Activated naive CD8-positive, alpha-beta T cell treated with anti-CD3 and anti-CD28 coated beads, Interleukin-2, amount 50 U/mL, for 24 hours (primary cell): ENCODE measurements at regions not wholly inside any gene's neighbourhood (a gene's known extent, or its start where the extent isn't known, plus 50 kb on each side); places are given as distances from the start of the nearest gene placed in this dataset.

Experiments
- ATAC-seq: fragments of 150-1000 bp; cut with Tn5 transposase; one replicate; pipeline ENCODE4 v1.10.0; 2021
- DNase-seq: peaks from one replicate; pipeline ENCODE4 v3.0.0; 2021
- H3K27ac Mint-ChIP-seq: one replicate; pipeline ENCODE4 v1.8.0; 2021; ENCODE audit warnings: mild to moderate bottlenecking, mixed read lengths
- H3K27me3 Mint-ChIP-seq: one replicate; pipeline ENCODE4 v1.8.0; 2021; ENCODE audit warnings: mixed read lengths
- H3K36me3 Mint-ChIP-seq: one replicate; pipeline ENCODE4 v1.8.0; 2021; ENCODE audit warnings: low read depth, mixed read lengths
- H3K4me1 Mint-ChIP-seq: one replicate; pipeline ENCODE4 v1.8.0; 2021; ENCODE audit warnings: mixed read lengths
- H3K4me3 Mint-ChIP-seq: one replicate; pipeline ENCODE4 v1.8.0; 2021; ENCODE audit warnings: mild to moderate bottlenecking, moderate library complexity, mixed read lengths
- H3K9me3 Mint-ChIP-seq: one replicate; pipeline ENCODE4 v1.8.0; 2021; ENCODE audit warnings: mixed read lengths

GRCh38 chr5:5634817-5635216 is 212.3 kb downstream of the ICE1 start:
- H3K27me3 Mint-ChIP-seq, result peaks cover 6% of the 10 kb centered on the region

GRCh38 chr5:5633579-5633978 is 211.1 kb downstream of the ICE1 start:
- Mint-ChIP-seq H3K36me3 (no peaks in the 10 kb centered on the region), H3K4me1 (no peaks in the 10 kb centered on the region), H3K27ac (no peak overlapping the region), H3K9me3 (no peaks in the 10 kb centered on the region), H3K4me3 (no peak overlapping the region), H3K27me3 (peaks cover 6% of the 10 kb centered on the region)
- ATAC-seq (no peak), DNase-seq (no peak)

More at GRCh38 chr5:5634817-5635216, 212.3 kb downstream of the ICE1 start:
- Mint-ChIP-seq H3K9me3 (no peaks in the 10 kb centered on the region), H3K27ac (no peak overlapping the region), H3K36me3 (no peaks in the 10 kb centered on the region), H3K4me1 (no peaks in the 10 kb centered on the region), H3K4me3 (no peak overlapping the region)
- DNase-seq, result no peak
- no peak for ATAC-seq

- H3K4me3 Mint-ChIP-seq, result no peak overlapping the region
- DNase-seq (no peak), ATAC-seq (no peak)
- H3K27me3 Mint-ChIP-seq, result peaks cover 3% of the 10 kb centered on the region
- no peaks in the 10 kb centered on the region for H3K36me3 Mint-ChIP-seq
- H3K4me1 Mint-ChIP-seq, result no peaks in the 10 kb centered on the region
- no peak overlapping the region for H3K27ac Mint-ChIP-seq
- no peaks in the 10 kb centered on the region for H3K9me3 Mint-ChIP-seq
Observed at GRCh38 chr5:5632678-5633077, 210.2 kb downstream of the ICE1 start.

GRCh38 chr5:5629607-5629978 is 207.1 kb downstream of the ICE1 start:
- peaks cover 1% of the 10 kb centered on the region for H3K9me3 Mint-ChIP-seq
- H3K4me3 Mint-ChIP-seq, result no peak overlapping the region
- H3K27ac Mint-ChIP-seq, result no peak overlapping the region
- no peaks in the 10 kb centered on the region for H3K4me1 Mint-ChIP-seq
- DNase-seq (no peak), ATAC-seq (no peak)
- no peaks in the 10 kb centered on the region for H3K36me3 Mint-ChIP-seq
- H3K27me3 Mint-ChIP-seq, result peaks cover 6% of the 10 kb centered on the region

GRCh38 chr5:5628866-5629606 is 206.6 kb downstream of the ICE1 start:
- H3K36me3 Mint-ChIP-seq, result no peaks in the 10 kb centered on the region
- H3K27ac Mint-ChIP-seq, result no peak overlapping the region
- ATAC-seq (no peak), DNase-seq (no peak)
- no peak overlapping the region for H3K4me3 Mint-ChIP-seq
- H3K9me3 Mint-ChIP-seq, result peaks cover 7% of the 10 kb centered on the region
- no peaks in the 10 kb centered on the region for H3K4me1 Mint-ChIP-seq
- peaks cover 6% of the 10 kb centered on the region for H3K27me3 Mint-ChIP-seq

GRCh38 chr5:5626412-5626811 is 203.9 kb downstream of the ICE1 start:
- Mint-ChIP-seq H3K27ac (no peak overlapping the region), H3K4me3 (no peak overlapping the region), H3K36me3 (no peaks in the 10 kb centered on the region), H3K4me1 (no peaks in the 10 kb centered on the region), H3K9me3 (peaks cover 18% of the 10 kb centered on the region), H3K27me3 (peaks cover 3% of the 10 kb centered on the region)
- ATAC-seq (no peak), DNase-seq (no peak)

- no peaks in the 10 kb centered on the region for H3K36me3 Mint-ChIP-seq
- H3K27ac Mint-ChIP-seq, result no peak overlapping the region
- ATAC-seq (no peak), DNase-seq (no peak)
- H3K27me3 Mint-ChIP-seq, result peaks cover 3% of the 10 kb centered on the region
- peaks cover 18% of the 10 kb centered on the region for H3K9me3 Mint-ChIP-seq
- no peaks in the 10 kb centered on the region for H3K4me1 Mint-ChIP-seq
- no peak overlapping the region for H3K4me3 Mint-ChIP-seq
Observed at GRCh38 chr5:5625491-5625890, 203.0 kb downstream of the ICE1 start.

GRCh38 chr5:5623397-5623796 is 200.9 kb downstream of the ICE1 start:
- no peak for DNase-seq
- no peak for ATAC-seq
- Mint-ChIP-seq H3K27ac (no peak overlapping the region), H3K9me3 (peaks cover 18% of the 10 kb centered on the region), H3K27me3 (peaks cover 3% of the 10 kb centered on the region), H3K36me3 (no peaks in the 10 kb centered on the region), H3K4me3 (no peak overlapping the region), H3K4me1 (no peaks in the 10 kb centered on the region)

- H3K27me3 Mint-ChIP-seq, result peaks cover 4% of the 10 kb centered on the region
- no peak overlapping the region for H3K4me3 Mint-ChIP-seq
- no peak for DNase-seq
- H3K27ac Mint-ChIP-seq, result no peak overlapping the region
- ATAC-seq, result no peak
- H3K36me3 Mint-ChIP-seq, result no peaks in the 10 kb centered on the region
- peaks cover 18% of the 10 kb centered on the region for H3K9me3 Mint-ChIP-seq
- no peaks in the 10 kb centered on the region for H3K4me1 Mint-ChIP-seq
Observed at GRCh38 chr5:5622806-5623205, 200.3 kb downstream of the ICE1 start.

GRCh38 chr5:5619546-5619945 is 197.1 kb downstream of the ICE1 start:
- H3K4me3 Mint-ChIP-seq, result no peak overlapping the region
- DNase-seq (no peak), ATAC-seq (no peak)
- H3K27ac Mint-ChIP-seq, result no peak overlapping the region
- no peaks in the 10 kb centered on the region for H3K4me1 Mint-ChIP-seq
- no peaks in the 10 kb centered on the region for H3K36me3 Mint-ChIP-seq
- H3K9me3 Mint-ChIP-seq, result peaks cover 17% of the 10 kb centered on the region
- peaks cover 17% of the 10 kb centered on the region for H3K27me3 Mint-ChIP-seq

- Mint-ChIP-seq H3K36me3 (no peaks in the 10 kb centered on the region), H3K4me3 (no peak overlapping the region), H3K27ac (no peak overlapping the region), H3K27me3 (peaks cover 19% of the 10 kb centered on the region), H3K9me3 (peaks cover 2% of the 10 kb centered on the region), H3K4me1 (no peaks in the 10 kb centered on the region)
- DNase-seq (no peak), ATAC-seq (no peak)
Observed at GRCh38 chr5:5617024-5617423, 194.5 kb downstream of the ICE1 start.

- peaks cover 21% of the 10 kb centered on the region for H3K27me3 Mint-ChIP-seq
- H3K9me3 Mint-ChIP-seq, result no peaks in the 10 kb centered on the region
- DNase-seq, result no peak
- H3K27ac Mint-ChIP-seq, result no peak overlapping the region
- no peaks in the 10 kb centered on the region for H3K4me1 Mint-ChIP-seq
- ATAC-seq, result no peak
- no peak overlapping the region for H3K4me3 Mint-ChIP-seq
- no peaks in the 10 kb centered on the region for H3K36me3 Mint-ChIP-seq
Observed at GRCh38 chr5:5616247-5616895, 193.9 kb downstream of the ICE1 start.

- Mint-ChIP-seq H3K9me3 (no peaks in the 10 kb centered on the region), H3K27ac (no peak overlapping the region), H3K4me3 (no peak overlapping the region), H3K4me1 (no peaks in the 10 kb centered on the region), H3K27me3 (peaks cover 21% of the 10 kb centered on the region), H3K36me3 (no peaks in the 10 kb centered on the region)
- ATAC-seq (no peak), DNase-seq (no peak)
Observed at GRCh38 chr5:5615569-5615968, 193.1 kb downstream of the ICE1 start.

GRCh38 chr5:5613261-5613990 is 190.9 kb downstream of the ICE1 start:
- Mint-ChIP-seq H3K27me3 (peaks cover 21% of the 10 kb centered on the region), H3K36me3 (no peaks in the 10 kb centered on the region), H3K4me3 (no peak overlapping the region), H3K9me3 (no peaks in the 10 kb centered on the region), H3K27ac (no peak overlapping the region), H3K4me1 (no peaks in the 10 kb centered on the region)
- ATAC-seq (no peak), DNase-seq (no peak)

GRCh38 chr5:5612096-5612495 is 189.6 kb downstream of the ICE1 start:
- H3K36me3 Mint-ChIP-seq, result no peaks in the 10 kb centered on the region
- DNase-seq, result no peak
- no peak overlapping the region for H3K4me3 Mint-ChIP-seq
- no peaks in the 10 kb centered on the region for H3K9me3 Mint-ChIP-seq
- ATAC-seq, result no peak
- peaks cover 13% of the 10 kb centered on the region for H3K27me3 Mint-ChIP-seq
- H3K27ac Mint-ChIP-seq, result no peak overlapping the region
- no peaks in the 10 kb centered on the region for H3K4me1 Mint-ChIP-seq
